Effector memory CD4-positive, alpha-beta T cell (primary cell): ENCODE measurements at regions not wholly inside any gene's neighbourhood (a gene's known extent, or its start where the extent isn't known, plus 50 kb on each side); places are given as distances from the start of the nearest gene placed in this dataset.

Experiments used
- DNase-seq, 3 donors: peaks; one replicate each; pipeline ENCODE4 v3.0.0-alpha.2; 2020
- H3K27ac ChIP-seq: 2 replicates; pipeline ENCODE4 v1.7.0; 2013; ENCODE audit warnings: mild to moderate bottlenecking, low read length, moderate library complexity; ENCODE audit not compliant: insufficient read depth, poor library complexity, severe bottlenecking
- H3K27me3 ChIP-seq: replicated peaks from 2 replicates; pipeline ENCODE4 v1.7.0; 2013; ENCODE audit warnings: mild to moderate bottlenecking, low read length; ENCODE audit not compliant: insufficient read depth, control insufficient read depth, poor library complexity, severe bottlenecking
- H3K36me3 ChIP-seq: 2 replicates; pipeline ENCODE4 v1.7.0; 2013; ENCODE audit warnings: mild to moderate bottlenecking, low read length, moderate library complexity; ENCODE audit not compliant: control insufficient read depth, insufficient read depth
- H3K4me1 ChIP-seq: 2 replicates; pipeline ENCODE4 v1.7.0; 2013; ENCODE audit warnings: low read length, mild to moderate bottlenecking; ENCODE audit not compliant: control insufficient read depth, insufficient read depth, poor library complexity, severe bottlenecking
- H3K4me3 ChIP-seq: 2 replicates; pipeline ENCODE4 v1.7.0; 2013; ENCODE audit warnings: low read length, low read depth, mild to moderate bottlenecking; ENCODE audit not compliant: insufficient read depth, poor library complexity, severe bottlenecking
- H3K9me3 ChIP-seq: 2 replicates; pipeline ENCODE4 v1.7.0; 2013; ENCODE audit warnings: mild to moderate bottlenecking, low read length, moderate library complexity; ENCODE audit not compliant: control insufficient read depth

DNA sequence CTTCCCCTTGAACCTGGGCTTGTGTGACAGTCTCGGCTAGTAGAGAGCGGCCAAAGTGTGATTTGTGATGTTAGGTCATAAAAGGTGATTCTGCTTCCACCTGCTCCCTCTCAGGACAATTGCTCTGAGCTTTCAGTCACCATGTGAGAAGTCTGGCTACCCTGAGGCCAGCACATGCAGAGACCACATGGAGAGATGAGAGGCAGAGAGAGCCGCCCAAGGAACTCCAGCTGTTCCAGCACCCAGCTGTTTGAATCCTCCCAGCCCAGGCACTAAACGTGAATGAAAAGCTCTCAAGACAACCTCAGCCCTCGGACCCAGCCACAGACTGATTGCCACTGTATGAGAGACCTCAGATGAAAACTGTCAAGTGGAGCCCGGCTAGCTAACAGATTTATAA lies 143.4 kb upstream of the EEF1E1 start:
- DNase-seq: no peak
- no peak overlapping the region for H3K4me3 ChIP-seq
- H3K27ac ChIP-seq: no peak overlapping the region
- no peaks in the 10 kb centered on the region for H3K36me3 ChIP-seq
- no peaks in the 10 kb centered on the region for H3K4me1 ChIP-seq
- H3K27me3 ChIP-seq: no peaks in the 10 kb centered on the region
- H3K9me3 ChIP-seq: no peaks in the 10 kb centered on the region

GRCh38 chr6:8243475-8243874 lies 141.1 kb upstream of the EEF1E1 start:
- Histone ChIP-seq H3K36me3 (no peaks in the 10 kb centered on the region), H3K27ac (no peak overlapping the region), H3K9me3 (no peaks in the 10 kb centered on the region), H3K4me3 (no peak overlapping the region), H3K4me1 (no peaks in the 10 kb centered on the region), H3K27me3 (no peaks in the 10 kb centered on the region)
- DNase-seq: no peak

DNA sequence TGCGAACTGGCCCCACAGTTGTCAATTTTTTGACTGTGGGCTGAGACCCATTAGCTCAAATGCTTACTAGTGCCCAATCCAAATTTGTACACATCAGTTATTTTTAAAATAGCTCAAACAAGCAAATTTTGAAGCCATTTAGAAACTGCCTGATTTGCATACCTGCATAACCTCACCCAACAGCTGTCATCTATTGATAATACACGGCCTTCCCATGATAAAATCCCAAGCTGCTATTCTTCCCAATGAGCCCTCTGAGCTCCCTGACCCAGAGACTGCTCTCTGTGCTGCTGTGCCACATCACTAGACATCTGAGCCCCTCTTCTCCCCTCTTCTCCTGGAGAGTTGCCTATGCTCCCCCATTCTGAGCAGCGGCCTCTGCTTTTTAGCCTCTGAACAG lies 140.5 kb upstream of the EEF1E1 start:
- DNase-seq: no peak
- H3K36me3 ChIP-seq: no peaks in the 10 kb centered on the region
- H3K4me3 ChIP-seq: no peak overlapping the region
- no peak overlapping the region for H3K27ac ChIP-seq
- no peaks in the 10 kb centered on the region for H3K27me3 ChIP-seq
- H3K4me1 ChIP-seq: no peaks in the 10 kb centered on the region
- no peaks in the 10 kb centered on the region for H3K9me3 ChIP-seq

GRCh38 chr6:8240301-8240700 lies 138.0 kb upstream of the EEF1E1 start:
- H3K4me3 ChIP-seq: no peak overlapping the region
- DNase-seq: no peak

DNA sequence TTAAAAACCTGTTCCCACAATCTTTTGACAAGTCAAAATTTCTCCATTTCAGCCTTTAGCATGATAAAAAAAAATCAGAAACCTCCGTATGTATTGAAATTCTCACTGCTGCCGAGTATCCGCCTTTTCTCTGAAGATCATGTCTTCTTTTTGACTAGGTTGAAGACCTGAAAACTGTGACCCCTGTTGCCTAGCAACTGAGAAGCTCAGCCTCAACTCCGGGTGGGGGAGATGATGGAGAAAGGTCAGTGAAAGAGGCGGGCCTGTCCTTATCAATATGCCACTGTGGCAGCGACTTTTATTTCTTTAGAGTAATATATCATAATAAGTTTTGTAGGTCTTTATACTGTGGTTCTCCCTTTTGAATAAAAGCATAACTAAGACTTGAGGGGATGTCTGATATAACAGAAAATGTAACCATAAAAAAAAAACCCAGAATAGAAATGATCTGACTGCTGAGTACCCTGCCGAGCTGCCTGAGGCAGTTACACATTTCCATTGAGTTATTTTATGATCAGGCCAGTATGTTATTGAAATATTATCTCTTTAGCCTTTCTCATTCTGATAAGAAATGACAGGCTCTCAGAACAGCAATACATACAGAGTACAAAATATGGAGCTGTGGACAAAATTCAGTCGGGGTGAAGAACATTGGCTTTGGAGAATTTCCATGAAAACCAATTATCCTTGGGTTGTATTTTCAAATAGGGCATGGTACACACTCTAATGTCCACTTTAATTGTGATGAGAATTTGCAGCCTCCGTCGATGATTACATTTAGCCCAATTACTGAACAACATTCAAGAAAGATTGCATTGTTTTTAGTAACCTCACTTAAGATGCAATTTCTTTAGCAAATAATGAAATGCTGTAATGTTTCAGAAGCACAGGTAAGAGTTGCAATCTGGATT lies 136.7 kb upstream of the EEF1E1 start:
- Histone ChIP-seq H3K27ac (no peak overlapping the region), H3K4me1 (no peaks in the 10 kb centered on the region), H3K9me3 (no peaks in the 10 kb centered on the region), H3K36me3 (no peaks in the 10 kb centered on the region), H3K4me3 (no peak overlapping the region), H3K27me3 (no peaks in the 10 kb centered on the region)
- DNase-seq: no peak

More at GRCh38 chr6:8240301-8240700, 138.0 kb upstream of the EEF1E1 start:
- H3K36me3 ChIP-seq: no peaks in the 10 kb centered on the region
- no peaks in the 10 kb centered on the region for H3K27me3 ChIP-seq
- H3K9me3 ChIP-seq: no peaks in the 10 kb centered on the region
- H3K27ac ChIP-seq: no peak overlapping the region
- no peaks in the 10 kb centered on the region for H3K4me1 ChIP-seq

- Histone ChIP-seq H3K4me3 (no peak overlapping the region), H3K27me3 (no peaks in the 10 kb centered on the region), H3K36me3 (no peaks in the 10 kb centered on the region), H3K4me1 (no peaks in the 10 kb centered on the region), H3K9me3 (no peaks in the 10 kb centered on the region), H3K27ac (no peak overlapping the region)
- no peak for DNase-seq
These were observed 135.3 kb upstream of the EEF1E1 start for GRCh38 chr6:8237668-8238067.

DNA sequence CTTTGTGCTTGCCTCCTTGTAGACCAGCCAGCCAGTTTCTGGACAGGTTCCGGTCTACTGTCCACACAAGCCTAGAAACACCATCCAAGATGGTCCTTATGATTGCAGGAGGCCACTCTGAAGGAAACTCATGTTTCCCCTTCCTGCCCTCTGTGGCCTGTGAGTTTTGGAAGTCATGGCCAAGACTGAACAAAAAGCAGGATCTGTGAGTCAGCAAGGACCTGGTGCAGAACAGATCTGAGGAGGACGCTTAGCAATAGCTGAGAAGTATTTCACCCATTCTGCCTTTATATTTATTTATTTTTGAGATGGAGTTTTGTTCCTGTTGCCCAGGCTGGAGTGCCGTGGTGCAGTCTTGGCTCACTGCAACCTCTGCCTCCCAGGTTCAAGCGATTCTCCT lies 134.6 kb upstream of the EEF1E1 start:
- H3K36me3 ChIP-seq: no peaks in the 10 kb centered on the region
- DNase-seq: no peak
- no peak overlapping the region for H3K27ac ChIP-seq
- no peaks in the 10 kb centered on the region for H3K4me1 ChIP-seq
- H3K4me3 ChIP-seq: no peak overlapping the region
- no peaks in the 10 kb centered on the region for H3K9me3 ChIP-seq
- no peaks in the 10 kb centered on the region for H3K27me3 ChIP-seq

GRCh38 chr6:8234321-8234720 lies 132.0 kb upstream of the EEF1E1 start:
- Histone ChIP-seq H3K9me3 (no peaks in the 10 kb centered on the region), H3K4me3 (no peak overlapping the region), H3K36me3 (no peaks in the 10 kb centered on the region), H3K27me3 (no peaks in the 10 kb centered on the region), H3K27ac (no peak overlapping the region), H3K4me1 (no peaks in the 10 kb centered on the region)
- DNase-seq: no peak

DNA sequence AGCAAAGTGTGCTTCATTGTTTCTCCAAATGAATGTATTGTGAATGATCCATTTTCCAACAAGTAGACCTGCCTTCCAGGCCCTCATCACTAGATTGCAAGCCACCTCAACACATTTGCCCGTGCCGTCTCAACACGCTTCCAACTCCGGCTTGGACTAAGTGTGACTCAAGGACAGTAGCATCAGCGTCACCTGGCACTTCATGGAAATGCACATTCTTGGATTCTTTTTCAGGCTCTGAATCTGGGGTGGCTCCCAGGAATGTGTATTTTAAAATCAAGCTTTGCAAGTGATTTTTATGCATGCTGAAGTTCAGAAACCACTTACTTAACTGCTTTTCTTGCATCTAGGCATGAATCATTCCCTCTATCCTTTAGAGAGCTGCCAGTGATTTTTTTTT lies 129.6 kb upstream of the EEF1E1 start:
- no peaks in the 10 kb centered on the region for H3K27me3 ChIP-seq
- no peak overlapping the region for H3K27ac ChIP-seq
- H3K4me3 ChIP-seq: no peak overlapping the region
- no peak for DNase-seq
- no peaks in the 10 kb centered on the region for H3K36me3 ChIP-seq
- no peaks in the 10 kb centered on the region for H3K9me3 ChIP-seq
- H3K4me1 ChIP-seq: no peaks in the 10 kb centered on the region

GRCh38 chr6:8229915-8230756 lies 127.8 kb upstream of the EEF1E1 start:
- Histone ChIP-seq H3K9me3 (no peaks in the 10 kb centered on the region), H3K4me3 (no peak overlapping the region), H3K27ac (no peak overlapping the region), H3K4me1 (no peaks in the 10 kb centered on the region), H3K36me3 (no peaks in the 10 kb centered on the region), H3K27me3 (no peaks in the 10 kb centered on the region)
- DNase-seq: no peak
